ENCODE measurements at regions not wholly inside any gene's neighbourhood (a gene's known extent, or its start where the extent isn't known, plus 50 kb on each side); places are given as distances from the start of the nearest gene placed in this dataset.

- Histone ChIP-seq H3K79me1 (ENCODE audit: low read depth in 1 of 2, low read length in 2 of 2) (no peaks in the 10 kb centered on the region), H2BK15ac (ENCODE audit: low read depth, low read length) (peak overlapping the region; percentile 46; the same call in 2 of the 3 replicates), H4K91ac (ENCODE audit: insufficient read depth, low read depth, low read length) (peak overlapping the region; percentile 51), H3K9me3 (ENCODE audit: control insufficient read depth, insufficient read depth, low read length) (no peaks in the 10 kb centered on the region), H3K14ac (replicated peaks; ENCODE audit: low read depth, low read length) (no peak overlapping the region), H3K4me3 (ENCODE audit: insufficient read depth, low read depth, low read length) (no peak overlapping the region), H3K56ac (ENCODE audit: extremely low read depth, insufficient read depth, low read length) (no peak overlapping the region), H3K9ac (ENCODE audit: low read depth, low read length) (0 out of 2 replicates have a peak overlapping the region, but pooled peaks have one; percentile 30), H3K4me2 (ENCODE audit: low read depth, low read length) (no peak overlapping the region; the same call in 1 of the 2 replicates), H3K36me3 (ENCODE audit: control insufficient read depth, insufficient read depth, low read length) (no peaks in the 10 kb centered on the region), H3K23ac (ENCODE audit: low read depth, low read length) (no peak overlapping the region), H2BK20ac (ENCODE audit: low read depth, low read length) (peak overlapping the region; percentile 93), H3K27me3 (ENCODE audit: control insufficient read depth, insufficient read depth, low read length) (no peaks in the 10 kb centered on the region), H4K5ac (ENCODE audit: low read depth, low read length) (peak overlapping the region; percentile 52), H2AK9ac (replicated peaks; ENCODE audit: low read depth, low read length, poor library complexity) (no peak overlapping the region), H2AK5ac (ENCODE audit: low read depth, low read length) (peak overlapping the region; percentile 50; the same call in 1 of the 2 replicates), H3K9me1 (ENCODE audit: insufficient read depth, low read length) (peaks cover 6% of the 10 kb centered on the region; the same call in 1 of the 2 replicates), H2BK120ac (ENCODE audit: low read depth, low read length) (peak overlapping the region; percentile 84; the same call in 1 of the 2 replicates), H2BK5ac (ENCODE audit: low read depth, low read length, poor library complexity, severe bottlenecking) (peak overlapping the region; percentile 96), H3K4me1 (ENCODE audit: control insufficient read depth, insufficient read depth, low read length) (peaks cover 11% of the 10 kb centered on the region), H3K4ac (ENCODE audit: low read depth, low read length) (peak overlapping the region; percentile 37), H4K20me1 (ENCODE audit: insufficient read depth, low read length) (no peaks in the 10 kb centered on the region), H3K18ac (ENCODE audit: low read depth, low read length) (peak overlapping the region; percentile 51), H4K8ac (ENCODE audit: low read depth in 2 of 2, low read length in 2 of 2) (peak overlapping the region in 1 of 2 experiments; percentile 32; a peak in 3 of 4 replicates), H2AFZ (replicated peaks; ENCODE audit: low read length, poor library complexity) (no peak overlapping the region), H3K27ac (ENCODE audit: insufficient read depth, low read length) (peak overlapping the region; percentile 83)
- ChIA-PET CTCF (interaction anchor here (1.2 kb wide), 1 partner anchor 12 kb away, joined by 3 read pairs; no protein-coding TSS in a partner anchor), POLR2A (ENCODE audit: unreplicated experiment) (interaction anchor here (0.6 kb wide), 1 partner anchor 245 kb away, joined by 13 read pairs; no protein-coding TSS in a partner anchor)
- peak; percentile 91 for DNase-seq
- no CpG with 5 or more reads among the region's 4 CpGs for WGBS, 2 experiments (ENCODE audit: extremely low coverage in 2 of 2, insufficient read length in 1 of 2)
- no TSS peak for BruUV-seq (replicated peaks)
- ATAC-seq (ENCODE audit: low read depth): peak; percentile 93
- intact Hi-C loops (cut with micrococcal nuclease): no loop called here
- dilution Hi-C loops (cut with HindIII; ENCODE audit: low sequenced_read_pairs, unreplicated experiment): no loop called here
- in situ Hi-C loops (cut with MboI; ENCODE audit: low sequenced_read_pairs): no loop called here
- 0 out of 2 replicates have a peak, but pooled peaks have one; percentile 15 for TF ChIP-seq MXI1 (IDR thresholded peaks at IDR 0.05; ENCODE audit: borderline replicate concordance, low read depth, low read length)
- peak; percentile 57 for TF ChIP-seq BHLHE40 (IDR thresholded peaks at IDR 0.05; ENCODE audit: low read depth, low read length)
- TF ChIP-seq FOS (IDR thresholded peaks at IDR 0.05; ENCODE audit: low read depth, low read length): peak; percentile 73
- no peak for TF ChIP-seq RAD21 (IDR thresholded peaks at IDR 0.05; ENCODE audit: low read length)
- no peak for TF ChIP-seq RFX5 (IDR thresholded peaks at IDR 0.05; ENCODE audit: low read depth, low read length)
- TF ChIP-seq SMC3 (IDR thresholded peaks at IDR 0.05; ENCODE audit: low read depth, low read length): 0 out of 2 replicates have a peak, but pooled peaks have one; percentile 3
- no peak for TF ChIP-seq CTCF (conservative IDR thresholded peaks at IDR 0.05; ENCODE audit: low read depth, low read length)
- TF ChIP-seq CHD1 (IDR thresholded peaks at IDR 0.05; ENCODE audit: low read depth, low read length): no peak
- TF ChIP-seq NFE2L2 (IDR thresholded peaks at IDR 0.05; ENCODE audit: low read depth, low read length): no peak
- TF ChIP-seq POLR2A (IDR thresholded peaks at IDR 0.05; ENCODE audit: low read depth, low read length): no peak
- TF ChIP-seq CEBPB (IDR thresholded peaks at IDR 0.05; ENCODE audit: low read depth, low read length): peak; percentile 85
- no peak; the same call in 1 of the 2 replicates for TF ChIP-seq MAFK (IDR thresholded peaks at IDR 0.05; ENCODE audit: low read depth, low read length)
- TF ChIP-seq, protein P1, sequence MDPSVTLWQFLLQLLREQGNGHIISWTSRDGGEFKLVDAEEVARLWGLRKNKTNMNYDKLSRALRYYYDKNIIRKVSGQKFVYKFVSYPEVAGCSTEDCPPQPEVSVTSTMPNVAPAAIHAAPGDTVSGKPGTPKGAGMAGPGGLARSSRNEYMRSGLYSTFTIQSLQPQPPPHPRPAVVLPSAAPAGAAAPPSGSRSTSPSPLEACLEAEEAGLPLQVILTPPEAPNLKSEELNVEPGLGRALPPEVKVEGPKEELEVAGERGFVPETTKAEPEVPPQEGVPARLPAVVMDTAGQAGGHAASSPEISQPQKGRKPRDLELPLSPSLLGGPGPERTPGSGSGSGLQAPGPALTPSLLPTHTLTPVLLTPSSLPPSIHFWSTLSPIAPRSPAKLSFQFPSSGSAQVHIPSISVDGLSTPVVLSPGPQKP (IDR thresholded peaks at IDR 0.05; ENCODE audit: borderline replicate concordance, low read depth, low read length): no peak
- no peak for TF ChIP-seq MAZ (IDR thresholded peaks at IDR 0.05; ENCODE audit: borderline replicate concordance, low read depth, low read length)
- peak; percentile 97 for TF ChIP-seq RCOR1 (IDR thresholded peaks at IDR 0.05; ENCODE audit: insufficient replicate concordance, low read length)
These were observed 51.2 kb upstream of the PGRMC2 start for GRCh38 chr4:128338634-128339355.

Data from IMR-90 (cell line).